HAP-1 (cell line): ENCODE measurements at regions not wholly inside any gene's neighbourhood (a gene's known extent, or its start where the extent isn't known, plus 50 kb on each side); places are given as distances from the start of the nearest gene placed in this dataset.
"Not testable (repeated sequence)": the region's sequence is repeated elsewhere in the genome, so short reads cannot be mapped to it uniquely, and the experiment has no call there.

ENCODE experiments used
- DNase-seq, 2 experiments: peaks; one replicate each; pipeline ENCODE4 v3.0.0-alpha.2; 2016 to 2020; ENCODE audit warnings: low spot score in 2 of 2
- H3K27me3 ChIP-seq: fragments of 250-450 bp; sonication (Bioruptor Pico); 2 replicates; pipeline ENCODE4 v1.5.1; 2020; ENCODE audit warnings: low read depth, mild to moderate bottlenecking, moderate library complexity
- H3K36me3 ChIP-seq: fragments of 250-450 bp; sonication (Bioruptor Pico); replicated peaks from 2 replicates; pipeline ENCODE4 v1.5.1; 2020; ENCODE audit warnings: mild to moderate bottlenecking
- H3K4me1 ChIP-seq: fragments of 250-450 bp; sonication (Bioruptor Pico); 2 replicates; pipeline ENCODE4 v1.5.1; 2020; ENCODE audit warnings: mild to moderate bottlenecking
- H3K4me3 ChIP-seq: fragments of 250-450 bp; sonication (Bioruptor Pico); 2 replicates; pipeline ENCODE4 v1.5.1; 2020; ENCODE audit warnings: mild to moderate bottlenecking, moderate library complexity
- H3K9me3 ChIP-seq: fragments of 250-450 bp; sonication (Bioruptor Pico); 2 replicates; pipeline ENCODE4 v1.5.1; 2020; ENCODE audit warnings: mild to moderate bottlenecking, moderate library complexity
- in situ Hi-C: fragments of 300-500 bp; cut with MboI; formaldehyde crosslinking; loops from 3 replicates; pipeline ENCODE4 v1.14.3; 2020; ENCODE audit warnings: low sequenced_read_pairs, inconsistent platforms, mixed read lengths

DNA sequence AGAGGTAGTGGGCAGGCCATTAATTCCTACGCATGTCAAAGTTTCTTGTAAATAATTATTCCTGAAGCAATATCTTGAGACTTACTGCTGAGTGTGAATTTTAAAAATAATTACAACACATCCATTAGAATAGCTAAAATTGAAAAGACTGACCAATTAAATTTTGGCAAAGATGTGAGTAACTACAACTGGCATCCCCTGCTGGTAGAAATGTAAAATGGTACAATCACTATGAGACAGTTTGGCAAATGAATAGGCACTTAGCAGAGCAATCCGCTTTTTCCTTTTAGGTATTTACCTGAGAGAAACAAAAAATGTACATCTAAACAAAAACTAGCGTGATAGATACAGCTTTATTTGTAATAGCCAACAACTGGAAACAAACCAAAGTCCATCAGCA, 798.9 kb downstream of the BRINP3 start:
- Histone ChIP-seq H3K4me3 (no peak overlapping the region), H3K4me1 (peaks cover 23% of the 10 kb centered on the region), H3K36me3 (no peaks in the 10 kb centered on the region), H3K27me3 (no peaks in the 10 kb centered on the region), H3K9me3 (no peaks in the 10 kb centered on the region)
- in situ Hi-C loops, result no loop called here
- DNase-seq, result no peak

DNA sequence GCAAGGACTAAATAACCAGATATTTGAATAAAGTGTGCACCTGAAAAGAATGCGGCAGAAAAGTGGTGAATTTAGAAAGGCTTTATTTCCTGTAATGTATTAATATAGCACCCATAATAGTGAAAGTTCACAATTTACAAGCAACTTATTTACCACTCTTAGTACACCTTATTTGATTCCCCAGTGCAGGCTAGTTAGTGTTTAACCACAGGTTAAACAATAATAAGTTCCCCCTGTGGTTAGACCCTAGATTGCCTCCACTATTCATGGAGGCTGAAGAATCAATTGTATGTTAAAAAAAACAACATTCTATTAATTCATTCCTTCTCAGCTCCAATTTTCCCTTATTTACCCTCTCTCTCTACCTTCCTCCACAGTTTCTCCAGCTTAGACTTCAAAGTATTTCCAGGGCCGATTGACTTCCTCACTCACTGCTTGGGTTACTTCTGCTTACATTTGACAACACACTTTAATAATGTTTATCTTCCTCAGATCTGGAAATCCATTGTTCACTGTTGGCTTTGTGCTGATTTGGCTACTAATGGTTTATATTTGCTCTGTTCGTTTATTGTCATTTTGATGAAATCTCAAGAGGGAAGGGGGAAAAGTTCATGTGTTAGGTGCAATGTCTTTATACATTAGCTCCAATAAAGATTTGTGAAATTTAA, 796.3 kb downstream of the BRINP3 start:
- DNase-seq, result peak; percentile 16 to 76
- in situ Hi-C loops, result no loop called here
- H3K4me1 ChIP-seq, result peaks cover 27% of the 10 kb centered on the region
- H3K4me3 ChIP-seq, result no peak overlapping the region
- no peaks in the 10 kb centered on the region for H3K27me3 ChIP-seq
- H3K9me3 ChIP-seq, result no peaks in the 10 kb centered on the region
- no peaks in the 10 kb centered on the region for H3K36me3 ChIP-seq

- Histone ChIP-seq H3K36me3 (no peaks in the 10 kb centered on the region), H3K4me1 (peaks cover 27% of the 10 kb centered on the region), H3K27me3 (no peaks in the 10 kb centered on the region), H3K9me3 (no peaks in the 10 kb centered on the region), H3K4me3 (no peak overlapping the region)
- DNase-seq, result peak in 1 of 2 experiments; percentile 99
- in situ Hi-C loops, result no loop called here
These were observed 795.1 kb downstream of the BRINP3 start for GRCh38 chr1:189682591-189682990.

DNA sequence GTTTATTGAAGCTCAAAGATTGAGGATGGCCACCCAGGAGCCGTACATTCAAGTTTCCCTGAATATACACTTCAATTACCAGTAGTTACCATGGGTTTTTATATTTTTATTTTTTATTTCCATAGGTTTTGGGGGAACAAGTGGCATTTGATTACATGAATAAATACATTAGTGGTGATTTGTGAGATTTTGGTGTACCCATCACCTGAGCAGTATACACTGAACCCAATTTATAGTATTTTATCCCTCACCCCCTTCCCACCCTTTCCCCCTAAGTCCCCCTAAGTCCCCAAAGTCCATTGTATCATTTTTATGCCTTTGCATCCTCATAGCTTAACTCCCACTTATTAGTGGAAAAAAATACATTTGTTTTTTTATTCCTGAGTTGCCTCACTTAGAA, 791.4 kb downstream of the BRINP3 start:
- no peak for DNase-seq

GRCh38 chr1:189693140-189693539, 784.5 kb downstream of the BRINP3 start:
- Histone ChIP-seq H3K4me1 (no peaks in the 10 kb centered on the region; the same call in 1 of the 2 replicates), H3K9me3 (no peaks in the 10 kb centered on the region), H3K4me3 (no peak overlapping the region), H3K36me3 (no peaks in the 10 kb centered on the region), H3K27me3 (no peaks in the 10 kb centered on the region)
- in situ Hi-C loops, result no loop called here
- peak in 1 of 2 experiments; percentile 10 for DNase-seq

More for the DNA sequence above, 791.4 kb downstream of the BRINP3 start:
- Histone ChIP-seq H3K36me3 (no peaks in the 10 kb centered on the region), H3K4me1 (peaks cover 25% of the 10 kb centered on the region), H3K9me3 (no peaks in the 10 kb centered on the region), H3K27me3 (no peaks in the 10 kb centered on the region), H3K4me3 (no peak overlapping the region)
- in situ Hi-C loops, result no loop called here

DNA sequence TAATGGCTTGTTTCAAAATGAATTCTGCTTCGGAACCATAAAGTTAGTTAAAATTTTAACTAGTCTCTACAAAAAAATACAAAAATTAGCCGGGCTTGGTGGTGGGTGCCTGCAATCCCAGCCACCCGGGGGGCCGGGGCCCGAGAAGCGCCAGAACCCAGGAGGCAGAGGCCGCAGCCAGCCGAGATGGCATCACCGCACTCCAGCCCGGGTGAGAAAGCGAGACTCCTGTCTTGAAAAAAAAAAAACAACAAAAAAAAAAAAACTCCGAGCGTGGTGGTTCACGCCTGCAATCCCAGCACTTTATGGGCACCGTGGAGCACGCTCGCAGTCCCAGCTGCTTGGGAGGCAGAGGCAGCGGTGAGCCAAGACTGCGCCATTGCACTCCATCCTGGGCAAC, 781.4 kb downstream of the BRINP3 start:
- H3K4me1 ChIP-seq, result no peaks in the 10 kb centered on the region; the same call in 1 of the 2 replicates
- H3K4me3 ChIP-seq, result no peak overlapping the region
- H3K36me3 ChIP-seq, result no peaks in the 10 kb centered on the region
- no peaks in the 10 kb centered on the region for H3K9me3 ChIP-seq
- H3K27me3 ChIP-seq, result no peaks in the 10 kb centered on the region
- DNase-seq, result no peak
- in situ Hi-C loops, result no loop called here

- in situ Hi-C loops, result no loop called here
- Histone ChIP-seq H3K27me3 (no peaks in the 10 kb centered on the region), H3K9me3 (no peaks in the 10 kb centered on the region), H3K4me3 (no peak overlapping the region), H3K4me1 (no peaks in the 10 kb centered on the region; the same call in 1 of the 2 replicates), H3K36me3 (no peaks in the 10 kb centered on the region)
- DNase-seq, result no peak
These were observed 780.6 kb downstream of the BRINP3 start for GRCh38 chr1:189697113-189697512.

- DNase-seq, result no peak
- Histone ChIP-seq H3K36me3 (no peaks in the 10 kb centered on the region), H3K27me3 (no peaks in the 10 kb centered on the region), H3K4me3 (no peak overlapping the region), H3K9me3 (no peaks in the 10 kb centered on the region), H3K4me1 (no peaks in the 10 kb centered on the region)
- in situ Hi-C loops, result no loop called here
These were observed 776.1 kb downstream of the BRINP3 start for GRCh38 chr1:189701606-189702005.

GRCh38 chr1:189706594-189706993, 771.1 kb downstream of the BRINP3 start:
- Histone ChIP-seq H3K9me3 (no peaks in the 10 kb centered on the region), H3K36me3 (no peaks in the 10 kb centered on the region), H3K4me3 (no peak overlapping the region), H3K27me3 (no peaks in the 10 kb centered on the region), H3K4me1 (no peaks in the 10 kb centered on the region)
- no peak for DNase-seq
- in situ Hi-C loops, result no loop called here

DNA sequence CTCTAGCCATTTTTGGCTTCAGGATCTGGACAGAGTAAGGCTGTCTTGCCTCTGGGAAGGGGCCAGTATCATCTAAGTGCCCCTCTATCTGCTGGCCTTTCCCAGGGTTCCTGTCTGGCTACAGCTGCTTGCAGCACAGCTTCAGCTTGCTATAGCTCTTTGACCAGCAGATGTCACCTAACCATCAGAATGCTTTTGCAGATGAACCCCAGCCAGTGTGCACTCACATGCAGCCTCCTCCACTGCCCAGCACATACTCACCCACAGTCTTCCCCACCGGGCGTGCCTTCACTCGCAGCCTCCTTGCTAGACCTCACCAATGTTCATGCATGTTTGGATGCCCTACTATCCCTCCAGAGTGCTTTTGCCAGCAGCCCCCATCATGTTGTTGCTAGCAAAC, 769.0 kb downstream of the BRINP3 start:
- Histone ChIP-seq H3K9me3 (no peaks in the 10 kb centered on the region), H3K4me3 (no peak overlapping the region), H3K27me3 (no peaks in the 10 kb centered on the region), H3K4me1 (no peaks in the 10 kb centered on the region), H3K36me3 (no peaks in the 10 kb centered on the region)
- peak in 1 of 2 experiments; percentile 14 for DNase-seq
- in situ Hi-C loops, result no loop called here

- H3K4me3 ChIP-seq, H3K9me3 ChIP-seq, DNase-seq, in situ Hi-C loops, H3K27me3 ChIP-seq, H3K36me3 ChIP-seq, H3K4me1 ChIP-seq: not testable (repeated sequence)
These were observed 759.4 kb downstream of the BRINP3 start for GRCh38 chr1:189718147-189718795.

GRCh38 chr1:189726806-189727205, 750.9 kb downstream of the BRINP3 start:
- no peak for DNase-seq
- in situ Hi-C loops, result no loop called here
- Histone ChIP-seq H3K4me1 (no peaks in the 10 kb centered on the region), H3K36me3 (no peaks in the 10 kb centered on the region), H3K9me3 (no peaks in the 10 kb centered on the region), H3K27me3 (no peaks in the 10 kb centered on the region), H3K4me3 (no peak overlapping the region)

- in situ Hi-C loops, result no loop called here
- Histone ChIP-seq H3K4me3 (no peak overlapping the region), H3K4me1 (peaks cover 3% of the 10 kb centered on the region; the same call in 1 of the 2 replicates), H3K36me3 (no peaks in the 10 kb centered on the region), H3K9me3 (no peaks in the 10 kb centered on the region), H3K27me3 (no peaks in the 10 kb centered on the region)
- DNase-seq, result no peak
These were observed 726.4 kb downstream of the BRINP3 start for GRCh38 chr1:189751311-189751710.

DNA sequence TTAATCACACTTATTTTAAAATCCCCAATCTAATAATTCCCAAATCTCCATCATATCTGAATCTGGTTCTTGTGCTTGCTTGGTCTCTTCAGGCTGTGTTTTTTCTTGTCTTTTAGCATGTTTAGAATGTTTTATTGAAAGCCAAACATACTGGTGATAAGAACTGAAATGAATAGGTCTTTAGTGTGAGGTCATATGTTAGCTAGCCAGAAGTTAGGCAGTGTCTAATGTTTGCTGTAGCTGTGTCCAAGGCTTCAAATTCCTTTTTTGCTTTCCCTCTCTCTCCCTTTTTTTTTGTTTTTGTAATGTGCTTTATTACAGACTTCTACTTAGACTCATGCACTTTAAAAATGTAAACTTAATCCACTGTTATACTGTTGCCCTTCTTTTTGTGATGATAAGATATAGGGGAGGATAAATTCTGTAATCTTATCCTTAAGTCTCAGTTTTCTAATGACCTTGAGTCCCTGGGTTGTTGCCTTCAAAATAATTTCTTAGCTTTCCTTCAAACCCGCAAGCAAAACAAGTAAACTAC, 725.1 kb downstream of the BRINP3 start:
- Histone ChIP-seq H3K36me3 (no peaks in the 10 kb centered on the region), H3K4me1 (peaks cover 3% of the 10 kb centered on the region; the same call in 1 of the 2 replicates), H3K27me3 (no peaks in the 10 kb centered on the region), H3K4me3 (no peak overlapping the region), H3K9me3 (no peaks in the 10 kb centered on the region)
- no peak for DNase-seq
- in situ Hi-C loops, result no loop called here
